T47D (cell line): ENCODE measurements at regions not wholly inside any gene's neighbourhood (a gene's known extent, or its start where the extent isn't known, plus 50 kb on each side); places are given as distances from the start of the nearest gene placed in this dataset.

ENCODE experiments used
- DNase-seq, 2 experiments: peaks; one replicate each; pipeline versions ENCODE4 v3.0.0 to v3.0.0-alpha.2; 2011 to 2012; ENCODE audit warnings: low read depth in 1 of 2, low spot score in 1 of 2
- JUND ChIP-seq: IDR thresholded peaks from 2 replicates; pipeline ENCODE4 v1.6.1; 2012; ENCODE audit warnings: low read depth
- in situ Hi-C: cut with HindIII; loops from 2 replicates; pipeline ENCODE4 v1.10.0; 2016; ENCODE audit warnings: low sequenced_read_pairs, low pct_unique_long_range_greater_than_20kb

- in situ Hi-C loops = no loop called here
- DNase-seq = no peak
- no peak for TF ChIP-seq JUND
Measured at GRCh38 chr5:27701931-27702903, 663.8 kb upstream of the CDH9 start.

DNA sequence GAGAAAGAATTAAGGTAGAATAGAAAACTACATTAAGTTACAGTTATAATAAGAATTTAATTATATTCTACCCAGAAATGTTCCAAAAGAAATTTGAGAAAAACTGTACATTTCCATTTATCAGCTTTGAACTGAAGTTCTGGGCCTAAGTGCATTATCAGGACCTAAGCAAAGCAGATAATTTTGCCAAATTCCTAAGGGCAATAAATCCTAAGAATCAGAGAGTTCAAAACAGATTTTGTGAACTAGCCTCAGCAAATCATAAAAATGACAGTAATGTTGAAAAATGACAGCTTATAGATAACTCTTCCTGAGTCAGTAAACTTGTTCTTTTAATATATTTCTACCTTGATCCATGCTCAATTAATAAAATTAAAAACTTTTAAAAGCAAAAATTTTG is 662.1 kb upstream of the CDH9 start:
- in situ Hi-C loops = no loop called here
- no peak for DNase-seq
- no peak for TF ChIP-seq JUND

GRCh38 chr5:27682600-27682999 is 644.2 kb upstream of the CDH9 start:
- TF ChIP-seq JUND = no peak
- in situ Hi-C loops = no loop called here
- DNase-seq = peak in 1 of 2 experiments; percentile 61

DNA sequence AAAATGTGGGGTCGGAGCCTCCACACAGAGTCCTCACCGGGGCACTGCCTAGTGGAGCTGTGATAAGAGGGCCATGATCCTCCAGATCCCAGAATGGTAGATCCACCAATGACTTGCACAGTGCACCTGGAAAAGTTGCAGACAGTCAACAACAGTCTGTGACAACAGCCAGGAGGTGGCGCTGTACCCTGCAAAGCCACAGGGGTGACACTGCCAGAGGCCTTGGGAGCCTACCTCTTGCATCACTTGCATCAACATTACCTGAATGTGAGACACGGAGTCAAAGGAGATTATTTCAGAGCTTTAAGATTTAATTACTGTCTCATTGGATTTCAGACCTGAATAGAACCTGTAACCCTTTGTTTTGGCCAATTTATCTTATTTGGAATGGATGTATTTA is 614.1 kb upstream of the CDH9 start:
- no peak for DNase-seq
- no peak for TF ChIP-seq JUND
- in situ Hi-C loops = no loop called here

DNA sequence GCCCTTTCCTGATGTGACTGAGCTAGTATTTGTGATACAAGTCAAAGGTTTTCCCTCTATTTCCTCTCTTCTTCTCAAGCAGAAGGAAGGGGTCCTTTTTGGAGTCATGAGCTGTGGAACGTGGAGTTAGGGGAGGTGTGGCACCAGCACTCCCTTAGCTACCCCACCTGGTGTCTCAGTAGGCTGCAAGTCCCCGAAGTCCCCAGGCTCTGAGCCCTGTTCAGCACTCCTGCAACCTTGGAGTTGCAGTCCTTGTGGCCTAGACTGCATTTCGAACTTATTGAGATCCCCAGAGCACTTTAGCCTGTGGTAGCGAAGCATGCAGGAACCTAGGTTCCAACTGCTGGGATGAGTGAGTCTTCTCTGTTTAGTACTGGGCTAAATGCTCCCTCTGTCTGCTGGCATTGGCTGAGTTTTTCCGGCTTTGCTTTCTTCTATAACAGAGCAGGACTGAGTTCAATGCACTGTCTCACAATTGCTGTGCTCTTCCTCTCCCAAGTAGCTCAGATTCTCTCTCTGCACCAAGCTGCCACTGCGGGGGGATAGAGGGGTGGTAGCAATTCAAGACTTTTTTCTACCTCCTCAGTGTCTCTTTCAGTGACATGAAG is 600.7 kb upstream of the CDH9 start:
- no peak for TF ChIP-seq JUND
- in situ Hi-C loops = no loop called here
- DNase-seq = peak in 1 of 2 experiments; percentile 36

GRCh38 chr5:27619982-27620381 is 581.6 kb upstream of the CDH9 start:
- no peak for TF ChIP-seq JUND
- no peak for DNase-seq
- in situ Hi-C loops = no loop called here

GRCh38 chr5:27612161-27612560 is 573.8 kb upstream of the CDH9 start:
- TF ChIP-seq JUND = no peak
- in situ Hi-C loops = no loop called here
- DNase-seq = no peak

DNA sequence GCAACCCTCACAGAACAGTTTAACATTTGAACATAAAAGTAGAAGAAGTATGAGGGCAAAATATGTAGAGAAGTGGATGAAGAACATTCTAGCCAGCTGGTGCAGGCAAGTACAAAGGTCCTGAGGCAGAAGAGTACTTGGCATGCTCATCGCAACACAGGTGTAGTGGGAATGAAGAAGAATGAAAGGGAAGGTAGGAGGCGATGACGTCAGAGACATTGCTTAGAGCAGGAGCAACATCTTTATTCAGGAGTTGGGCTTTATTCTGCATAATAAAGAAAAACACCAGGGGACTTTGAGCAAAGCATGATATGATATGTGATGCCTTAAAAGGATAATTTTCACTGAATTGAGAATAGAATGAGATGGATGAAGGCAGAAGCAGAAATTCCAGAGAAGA is 570.6 kb upstream of the CDH9 start:
- in situ Hi-C loops = no loop called here
- DNase-seq = no peak
- TF ChIP-seq JUND = no peak

GRCh38 chr5:27598576-27598975 is 560.2 kb upstream of the CDH9 start:
- TF ChIP-seq JUND = no peak
- no peak for DNase-seq
- in situ Hi-C loops = no loop called here

DNA sequence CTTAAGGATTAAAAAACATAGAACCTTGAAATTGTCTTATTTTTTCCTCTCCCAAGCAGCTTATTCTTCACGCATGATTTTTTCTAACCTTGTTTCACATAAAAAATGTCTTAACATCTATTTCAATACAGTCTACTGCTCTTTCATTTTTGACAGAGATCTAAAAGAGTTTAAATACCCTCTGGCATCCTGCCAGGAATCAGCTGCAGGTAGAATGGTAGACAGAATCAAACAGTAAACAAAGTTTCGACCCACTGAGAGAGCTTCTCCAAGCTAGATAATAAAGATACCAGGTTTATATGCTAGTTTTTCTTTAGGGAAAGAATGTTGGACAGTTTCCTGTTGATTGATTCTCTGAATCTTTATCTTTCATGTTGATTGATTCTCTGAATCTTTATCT is 555.8 kb upstream of the CDH9 start:
- TF ChIP-seq JUND = no peak
- DNase-seq = peak in 1 of 2 experiments; percentile 4
- in situ Hi-C loops = no loop called here

DNA sequence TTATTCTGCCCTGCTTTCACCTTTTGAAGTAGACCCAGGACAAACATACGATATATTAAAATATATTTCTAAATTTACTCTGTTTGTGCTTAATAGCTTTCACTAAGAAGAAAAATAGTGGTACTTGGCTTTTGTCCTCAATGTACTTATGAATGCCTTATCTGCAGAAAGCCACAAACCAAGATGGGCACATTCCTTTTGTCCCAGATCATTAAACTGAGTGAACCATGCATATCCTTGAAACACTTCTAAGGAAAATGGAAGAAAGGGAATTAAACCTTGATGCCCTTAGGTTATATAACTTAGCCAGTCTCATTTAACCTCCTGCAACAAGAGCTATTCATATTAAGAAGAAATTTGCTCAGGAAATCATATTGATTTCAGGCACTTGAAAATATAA is 553.8 kb upstream of the CDH9 start:
- no peak for TF ChIP-seq JUND
- in situ Hi-C loops = no loop called here
- no peak for DNase-seq

- no peak for DNase-seq
- no peak for TF ChIP-seq JUND
- in situ Hi-C loops = no loop called here
Measured at GRCh38 chr5:27590503-27590902, 552.1 kb upstream of the CDH9 start.

GRCh38 chr5:27578279-27578678 is 539.9 kb upstream of the CDH9 start:
- no peak for DNase-seq
- no peak for TF ChIP-seq JUND
- in situ Hi-C loops = no loop called here
